ENCODE measurements at regions not wholly inside any gene's neighbourhood (a gene's known extent, or its start where the extent isn't known, plus 50 kb on each side); places are given as distances from the start of the nearest gene placed in this dataset.

- no peak overlapping the region for H3K27ac ChIP-seq
- no peaks in the 10 kb centered on the region for H3K4me1 ChIP-seq
- H3K9me3 ChIP-seq = no peaks in the 10 kb centered on the region
- in situ Hi-C loops (cut with MboI; ENCODE audit: low sequenced_read_pairs in 4 of 4) (no loop called here), intact Hi-C loops (cut with DNase I; ENCODE audit: low total_unique reads) (no loop called here)
- no peak overlapping the region for H3K4me3 ChIP-seq
- no peak for TF ChIP-seq POLR2A (IDR thresholded peaks at IDR 0.05)
- TF ChIP-seq, protein P1, sequence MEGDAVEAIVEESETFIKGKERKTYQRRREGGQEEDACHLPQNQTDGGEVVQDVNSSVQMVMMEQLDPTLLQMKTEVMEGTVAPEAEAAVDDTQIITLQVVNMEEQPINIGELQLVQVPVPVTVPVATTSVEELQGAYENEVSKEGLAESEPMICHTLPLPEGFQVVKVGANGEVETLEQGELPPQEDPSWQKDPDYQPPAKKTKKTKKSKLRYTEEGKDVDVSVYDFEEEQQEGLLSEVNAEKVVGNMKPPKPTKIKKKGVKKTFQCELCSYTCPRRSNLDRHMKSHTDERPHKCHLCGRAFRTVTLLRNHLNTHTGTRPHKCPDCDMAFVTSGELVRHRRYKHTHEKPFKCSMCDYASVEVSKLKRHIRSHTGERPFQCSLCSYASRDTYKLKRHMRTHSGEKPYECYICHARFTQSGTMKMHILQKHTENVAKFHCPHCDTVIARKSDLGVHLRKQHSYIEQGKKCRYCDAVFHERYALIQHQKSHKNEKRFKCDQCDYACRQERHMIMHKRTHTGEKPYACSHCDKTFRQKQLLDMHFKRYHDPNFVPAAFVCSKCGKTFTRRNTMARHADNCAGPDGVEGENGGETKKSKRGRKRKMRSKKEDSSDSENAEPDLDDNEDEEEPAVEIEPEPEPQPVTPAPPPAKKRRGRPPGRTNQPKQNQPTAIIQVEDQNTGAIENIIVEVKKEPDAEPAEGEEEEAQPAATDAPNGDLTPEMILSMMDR (IDR thresholded peaks at IDR 0.05 in 4 of 5, conservative IDR thresholded peaks at IDR 0.05 in 1 of 5) = no peak
- H3K27me3 ChIP-seq = no peaks in the 10 kb centered on the region
- ATAC-seq (no peak), DNase-seq (no peak)
- H3K36me3 ChIP-seq = no peaks in the 10 kb centered on the region
Observed at GRCh38 chr4:155532373-155533085, 134.1 kb upstream of the GUCY1A1 start.

DNA sequence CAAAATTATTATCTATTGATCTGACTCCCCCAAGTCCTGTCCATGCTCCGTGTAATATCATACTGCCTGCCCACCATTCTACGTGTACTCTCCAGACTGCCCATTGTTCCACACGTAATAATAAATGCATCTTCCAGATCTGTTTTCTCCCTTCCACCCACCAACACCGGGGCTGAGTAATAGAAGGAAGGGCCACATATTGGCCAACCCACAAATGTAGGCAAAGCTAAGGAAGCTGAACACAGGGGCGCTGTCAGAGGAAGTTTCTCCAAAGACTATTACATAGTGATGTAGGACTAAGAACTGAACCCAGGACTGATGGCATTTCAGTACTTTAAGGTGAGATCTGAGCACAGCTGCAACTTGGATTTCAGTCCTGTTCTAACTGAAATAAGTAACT lies 135.8 kb upstream of the GUCY1A1 start:
- in situ Hi-C loops (cut with MboI; ENCODE audit: low sequenced_read_pairs in 4 of 4) (no loop called here), intact Hi-C loops (cut with DNase I; ENCODE audit: low total_unique reads) (no loop called here)
- DNase-seq (no peak), ATAC-seq (no peak)
- H3K4me3 ChIP-seq = no peak overlapping the region
- peaks cover 0 to 11% of the 10 kb centered on the region in 2 donors for H3K4me1 ChIP-seq
- TF ChIP-seq POLR2A (IDR thresholded peaks at IDR 0.05) = no peak
- TF ChIP-seq, protein P1 (IDR thresholded peaks at IDR 0.05 in 4 of 5, conservative IDR thresholded peaks at IDR 0.05 in 1 of 5) = no peak
- H3K36me3 ChIP-seq = no peaks in the 10 kb centered on the region
- no peak overlapping the region for H3K27ac ChIP-seq
- H3K9me3 ChIP-seq = no peaks in the 10 kb centered on the region
- H3K27me3 ChIP-seq = no peaks in the 10 kb centered on the region

DNA sequence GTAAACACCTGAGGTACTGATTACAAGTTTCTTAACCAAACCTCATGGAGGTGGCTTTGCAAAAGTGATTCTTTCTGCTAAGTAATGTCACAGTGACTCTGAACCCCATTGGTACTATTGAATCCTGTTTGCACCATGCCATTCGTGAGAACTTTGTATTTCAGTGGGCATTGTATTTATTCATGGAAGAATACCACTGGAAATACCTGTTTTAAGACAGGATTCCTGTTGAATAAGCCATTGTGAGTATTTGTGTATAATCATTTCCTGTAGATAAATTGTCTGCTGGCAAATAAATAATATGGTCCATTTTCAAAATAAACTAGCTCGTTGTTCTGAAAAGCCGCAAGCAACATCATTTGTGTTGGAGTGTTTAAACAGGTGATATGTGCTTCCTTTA lies 136.4 kb upstream of the GUCY1A1 start:
- Histone ChIP-seq H3K4me1 (peaks cover 0 to 13% of the 10 kb centered on the region in 2 donors), H3K27me3 (no peaks in the 10 kb centered on the region), H3K27ac (no peak overlapping the region), H3K4me3 (no peak overlapping the region), H3K36me3 (no peaks in the 10 kb centered on the region), H3K9me3 (no peaks in the 10 kb centered on the region)
- no peak for ATAC-seq
- TF ChIP-seq, protein P1 (IDR thresholded peaks at IDR 0.05 in 4 of 5, conservative IDR thresholded peaks at IDR 0.05 in 1 of 5) = no peak
- no peak for TF ChIP-seq POLR2A (IDR thresholded peaks at IDR 0.05)
- intact Hi-C loops (cut with DNase I; ENCODE audit: low total_unique reads) (no loop called here), in situ Hi-C loops (cut with MboI; ENCODE audit: low sequenced_read_pairs in 4 of 4) (no loop called here)
- no peak for DNase-seq

DNA sequence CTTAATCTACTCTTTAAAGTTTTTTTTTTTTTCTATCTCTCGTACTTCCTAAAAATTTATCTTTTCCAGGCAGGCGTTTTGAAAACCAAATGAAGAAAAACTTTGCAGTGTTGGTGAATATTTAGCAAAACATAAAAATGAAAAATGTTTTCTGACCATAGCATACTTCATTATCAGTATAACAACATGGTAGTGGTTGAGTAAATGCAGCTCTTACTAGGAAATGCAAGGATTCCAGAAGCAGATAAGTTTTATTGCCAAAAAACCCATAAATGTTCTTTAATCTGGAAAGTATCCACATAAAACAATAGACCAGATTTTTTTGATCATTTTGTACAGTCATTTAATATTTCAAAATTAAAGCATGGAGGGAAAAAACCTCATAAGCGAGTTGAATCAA lies 136.9 kb upstream of the GUCY1A1 start:
- Histone ChIP-seq H3K36me3 (no peaks in the 10 kb centered on the region), H3K4me1 (peaks cover 0 to 13% of the 10 kb centered on the region in 2 donors), H3K9me3 (no peaks in the 10 kb centered on the region), H3K4me3 (no peak overlapping the region), H3K27ac (no peak overlapping the region), H3K27me3 (no peaks in the 10 kb centered on the region)
- no peak for DNase-seq
- intact Hi-C loops (cut with DNase I; ENCODE audit: low total_unique reads) (no loop called here), in situ Hi-C loops (cut with MboI; ENCODE audit: low sequenced_read_pairs in 4 of 4) (no loop called here)
- no peak for ATAC-seq
- TF ChIP-seq, protein P1 (IDR thresholded peaks at IDR 0.05 in 4 of 5, conservative IDR thresholded peaks at IDR 0.05 in 1 of 5) = no peak
- TF ChIP-seq POLR2A (IDR thresholded peaks at IDR 0.05) = no peak

DNA sequence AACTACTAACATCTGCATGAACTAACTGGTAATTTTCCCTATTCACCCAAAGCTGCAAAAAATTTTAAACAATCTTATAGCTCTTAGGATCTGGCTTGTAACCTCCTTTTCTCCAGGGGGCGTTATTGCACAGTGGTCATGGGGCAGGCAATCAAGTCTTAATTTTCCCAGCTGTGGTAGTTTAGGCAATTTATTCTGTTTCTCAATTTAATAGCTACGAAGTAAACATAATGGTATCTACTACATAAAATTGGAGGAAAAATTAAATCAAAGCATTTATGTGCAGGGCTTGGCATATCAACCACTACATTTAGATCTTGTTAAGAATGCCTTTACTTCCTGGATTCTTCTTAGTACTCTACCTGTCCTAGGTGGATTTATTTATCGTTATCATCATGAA lies 137.4 kb upstream of the GUCY1A1 start:
- Histone ChIP-seq H3K27me3 (no peaks in the 10 kb centered on the region), H3K4me1 (peaks cover 0 to 13% of the 10 kb centered on the region in 2 donors), H3K36me3 (no peaks in the 10 kb centered on the region), H3K9me3 (no peaks in the 10 kb centered on the region), H3K4me3 (no peak overlapping the region), H3K27ac (no peak overlapping the region)
- in situ Hi-C loops (cut with MboI; ENCODE audit: low sequenced_read_pairs in 4 of 4) = no loop called here
- no peak for ATAC-seq
- no peak for DNase-seq
- intact Hi-C loops (cut with DNase I; ENCODE audit: low total_unique reads) = no loop called here
- TF ChIP-seq, protein P1 (IDR thresholded peaks at IDR 0.05 in 4 of 5, conservative IDR thresholded peaks at IDR 0.05 in 1 of 5) = no peak
- TF ChIP-seq POLR2A (IDR thresholded peaks at IDR 0.05) = no peak

Data from gastrocnemius medialis (tissue), 4 donors.